IPS DF 4.7 (cell line): ENCODE measurements at regions not wholly inside any gene's neighbourhood (a gene's known extent, or its start where the extent isn't known, plus 50 kb on each side); places are given as distances from the start of the nearest gene placed in this dataset.

Experiments used
- DNase-seq: peaks from one replicate; pipeline ENCODE4 v3.0.0-alpha.2; 2013; ENCODE audit warnings: low spot score; ENCODE audit errors: extremely low read depth

DNA sequence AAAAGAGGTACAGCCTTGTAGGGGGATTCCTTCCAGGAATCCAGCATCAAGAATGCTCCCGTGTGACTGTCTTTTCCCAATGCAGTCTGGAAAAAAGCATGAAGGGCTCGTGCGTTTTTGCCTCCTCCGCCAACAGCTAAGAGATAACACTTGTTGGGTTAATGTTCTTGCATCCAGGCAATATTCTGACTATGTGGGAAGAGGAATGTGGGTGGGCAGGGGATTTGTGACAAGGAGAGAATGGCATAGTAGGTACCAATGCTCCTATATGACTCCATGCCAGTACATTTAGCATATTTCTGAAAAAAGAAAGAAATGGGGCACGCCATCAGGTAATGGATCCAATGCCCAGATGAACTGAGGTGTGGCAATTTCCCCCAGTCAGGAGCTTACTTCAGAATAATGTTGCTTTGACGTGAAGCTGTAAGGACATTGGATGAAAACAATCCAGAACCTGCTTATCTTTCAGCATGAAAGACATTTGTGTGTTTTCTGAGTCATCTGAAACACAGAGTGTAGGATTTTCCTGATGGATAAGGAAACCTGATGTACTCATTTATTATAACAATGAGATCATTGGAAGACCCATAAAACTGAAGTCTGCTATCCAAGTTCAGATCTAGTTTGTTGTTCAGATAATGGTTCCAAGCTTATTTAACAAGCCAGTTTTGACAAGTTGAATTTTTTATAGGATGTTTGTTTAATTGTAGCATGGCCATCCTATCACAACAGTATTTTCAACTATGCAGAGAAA is 105.5 kb downstream of the LYPLAL1 start:
- DNase-seq = no peak

DNA sequence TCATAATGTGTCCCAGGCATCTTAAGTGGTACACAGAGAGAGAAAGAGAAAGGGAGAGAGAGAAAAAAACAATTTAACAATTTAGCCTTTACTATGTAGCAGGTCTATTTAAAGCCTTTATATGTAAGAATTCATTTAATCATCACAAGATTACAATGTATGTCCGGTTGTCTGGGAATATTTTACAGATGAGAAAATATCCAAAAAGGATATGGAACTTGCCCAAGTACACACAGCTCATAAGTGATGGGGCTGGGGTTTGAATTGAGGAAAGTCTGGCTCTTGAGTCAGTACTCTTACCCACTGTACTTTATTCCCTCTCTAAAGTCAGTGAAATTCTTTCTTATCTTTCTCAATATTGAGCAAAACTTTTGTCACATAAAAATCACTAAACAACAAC is 104.6 kb downstream of the LYPLAL1 start:
- no peak for DNase-seq

DNA sequence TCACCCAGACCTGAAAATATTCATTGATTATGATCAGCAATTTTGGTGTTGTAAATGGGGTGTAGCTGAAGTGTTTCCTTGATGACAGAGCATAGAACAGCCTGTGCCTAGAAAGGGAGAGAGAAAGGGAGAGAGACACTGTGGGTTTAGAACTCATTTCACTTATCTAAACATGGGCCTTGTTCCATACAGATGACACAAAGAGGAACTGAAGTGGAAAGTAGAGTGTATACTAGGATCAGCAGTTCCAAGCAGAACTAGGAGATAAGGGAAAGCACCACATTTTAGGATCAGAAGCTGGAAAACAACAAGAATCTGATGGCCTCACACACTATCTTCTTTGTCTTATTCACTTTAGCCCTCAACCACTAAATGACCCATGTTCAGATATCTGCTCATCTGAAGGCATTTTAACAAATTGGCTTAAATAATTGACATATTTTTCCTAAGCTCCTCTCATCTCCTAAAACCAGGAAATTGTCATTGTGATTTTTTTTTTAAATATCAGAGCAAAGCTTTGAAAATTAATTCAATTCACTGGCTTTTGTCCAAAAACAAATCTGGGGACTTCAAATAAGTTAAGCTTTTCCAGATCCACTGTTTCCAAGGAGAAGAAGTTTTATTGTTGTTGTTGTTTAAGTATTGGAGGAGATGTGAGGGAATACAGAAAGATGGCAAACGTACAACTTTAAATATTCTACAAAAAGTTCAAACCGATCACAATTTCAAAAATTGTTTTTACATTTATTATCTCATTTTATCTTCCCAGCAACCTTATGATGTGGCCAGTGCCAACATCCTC is 103.8 kb downstream of the LYPLAL1 start:
- no peak for DNase-seq

- DNase-seq = no peak
Measured at GRCh38 chr1:219276049-219276738, 102.5 kb downstream of the LYPLAL1 start.

DNA sequence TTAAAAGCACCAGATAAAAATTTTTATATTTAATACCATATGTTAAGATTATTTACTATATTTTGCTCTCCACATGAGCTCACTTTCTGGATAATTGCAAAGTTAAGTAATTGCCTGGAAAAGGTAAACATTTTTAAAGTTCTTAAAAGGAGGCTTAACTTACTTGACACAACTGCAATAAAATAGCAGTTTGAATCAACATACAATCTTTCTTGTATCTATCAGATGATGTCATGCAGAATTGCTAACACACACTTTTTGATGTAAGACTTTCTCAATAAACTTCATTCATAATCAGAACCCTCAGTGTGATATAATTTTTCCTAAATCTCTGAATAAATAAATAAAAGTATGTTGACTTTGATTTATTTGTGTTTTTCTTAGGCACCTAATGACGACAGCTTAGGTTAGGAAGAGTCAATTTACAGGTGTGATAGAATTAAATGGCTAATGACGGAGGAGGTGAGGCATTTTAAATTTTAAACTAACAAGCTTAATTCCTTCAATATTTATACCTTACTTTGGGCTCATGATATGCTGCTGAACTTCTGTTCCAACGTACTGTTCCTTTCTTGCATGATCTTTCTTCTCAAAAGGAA is 99.5 kb downstream of the LYPLAL1 start:
- no peak for DNase-seq

GRCh38 chr1:219271818-219272535 is 98.3 kb downstream of the LYPLAL1 start:
- DNase-seq = no peak

GRCh38 chr1:219269171-219269570 is 95.5 kb downstream of the LYPLAL1 start:
- DNase-seq = no peak

- DNase-seq = no peak
Measured at GRCh38 chr1:219266524-219266923, 92.8 kb downstream of the LYPLAL1 start.

DNA sequence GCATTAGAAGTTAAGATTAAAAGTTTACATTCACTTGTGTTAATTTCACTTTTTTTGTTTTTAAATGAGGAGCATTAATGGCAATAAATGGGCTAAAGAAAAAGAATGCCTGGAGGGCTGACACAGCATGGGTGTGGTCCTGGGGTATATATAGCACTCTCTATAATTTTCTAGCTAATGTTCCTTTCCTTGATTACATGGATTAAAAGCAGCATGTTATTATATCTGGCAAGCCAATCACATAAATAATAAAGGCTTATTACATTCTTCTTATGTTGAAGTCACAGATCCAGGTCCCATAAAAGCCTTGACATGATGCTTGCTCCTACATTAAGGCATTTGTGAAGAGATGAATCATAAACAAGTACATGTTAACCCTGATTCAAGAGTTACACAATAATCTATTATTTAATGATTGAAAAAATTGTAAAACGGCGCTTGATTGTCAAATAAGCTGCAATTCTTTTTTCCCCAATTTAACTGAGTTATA is 91.4 kb downstream of the LYPLAL1 start:
- DNase-seq = no peak

- DNase-seq = no peak
Measured at GRCh38 chr1:219264561-219264960, 90.9 kb downstream of the LYPLAL1 start.
